ENCODE measurements at regions not wholly inside any gene's neighbourhood (a gene's known extent, or its start where the extent isn't known, plus 50 kb on each side); places are given as distances from the start of the nearest gene placed in this dataset.
"Not testable (repeated sequence)": the region's sequence is repeated elsewhere in the genome, so short reads cannot be mapped to it uniquely, and the experiment has no call there.

DNA sequence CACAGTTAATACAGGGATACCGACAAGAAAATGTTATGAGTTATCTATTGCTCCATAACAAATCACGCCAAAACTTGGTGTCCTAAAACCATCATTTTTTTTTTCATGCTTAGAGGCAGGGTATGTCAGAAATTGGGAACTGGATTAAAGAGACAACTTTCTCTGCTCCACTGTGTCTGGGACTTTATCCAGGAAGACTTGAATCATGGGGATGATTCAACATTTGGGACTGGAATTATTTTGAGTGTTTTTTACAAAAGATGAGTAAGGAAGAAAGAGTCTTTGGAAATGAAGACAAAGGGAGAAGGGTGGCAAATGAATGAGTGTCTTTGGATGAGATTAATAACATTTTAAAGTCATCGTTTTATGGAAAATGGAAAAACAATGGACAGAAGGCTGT, 1883.7 kb upstream of the C9orf72 start:
- DNase-seq, result no peak

DNA sequence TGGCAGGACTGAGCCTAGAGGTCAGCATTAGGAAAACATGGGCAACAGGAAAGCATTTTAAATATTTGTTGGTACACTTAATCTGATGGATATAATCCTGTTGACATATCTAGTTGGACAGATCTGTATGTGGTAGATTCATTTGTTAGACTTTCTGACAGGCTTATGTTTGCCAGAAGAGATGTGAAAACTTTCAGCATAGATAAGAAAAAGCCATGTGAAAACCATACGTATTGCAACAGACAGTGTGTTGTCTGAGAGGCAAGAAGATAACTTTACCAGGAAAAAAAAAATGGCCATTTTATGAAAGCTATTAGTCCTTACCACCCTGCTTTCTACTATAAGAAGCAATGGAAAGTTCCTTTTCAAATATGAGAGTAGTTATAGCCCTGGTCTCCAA, 1902.2 kb upstream of the C9orf72 start:
- DNase-seq, result no peak

DNA sequence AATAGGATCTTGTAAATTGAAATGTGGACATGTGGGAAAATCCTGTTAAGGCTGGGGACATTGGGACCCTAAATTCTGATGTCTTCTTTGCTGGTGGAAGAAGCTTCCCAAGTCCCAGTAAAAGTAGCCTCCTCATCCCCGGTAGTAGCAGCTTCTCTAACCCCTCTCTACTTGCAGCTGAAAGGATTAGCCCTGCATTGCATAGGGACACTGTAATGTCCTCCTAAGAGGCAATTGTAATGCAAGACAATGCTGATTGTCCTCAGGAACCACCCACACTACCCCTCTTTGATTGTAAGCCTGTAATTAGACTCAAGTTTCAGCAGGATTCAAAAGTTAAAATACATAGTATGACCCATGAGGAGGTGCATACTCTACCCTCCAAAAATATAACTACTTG, 1938.4 kb upstream of the C9orf72 start:
- no peak for DNase-seq

- DNase-seq, result no peak
These were observed 1941.1 kb upstream of the C9orf72 start for GRCh38 chr9:29514336-29514735.

DNA sequence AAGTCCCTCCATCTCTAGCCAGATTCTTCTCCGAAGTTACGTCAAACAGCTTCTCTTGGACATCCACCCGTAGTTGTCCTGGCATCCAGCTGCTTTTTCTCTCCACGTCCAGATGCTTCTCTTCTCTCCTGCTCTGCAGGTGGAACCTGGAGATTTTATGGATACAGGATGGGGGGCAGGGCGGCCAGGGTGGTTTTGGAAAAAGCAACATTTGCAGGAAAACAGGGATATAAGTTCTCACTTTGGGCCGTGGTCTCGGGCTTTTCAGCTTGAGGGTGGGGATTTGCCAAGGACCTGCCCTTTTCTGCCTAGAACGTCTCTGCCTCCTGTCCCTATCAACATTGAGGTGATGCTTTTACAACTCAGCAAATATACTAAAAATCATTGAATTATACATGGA, 1941.6 kb upstream of the C9orf72 start:
- DNase-seq, result no peak

DNA sequence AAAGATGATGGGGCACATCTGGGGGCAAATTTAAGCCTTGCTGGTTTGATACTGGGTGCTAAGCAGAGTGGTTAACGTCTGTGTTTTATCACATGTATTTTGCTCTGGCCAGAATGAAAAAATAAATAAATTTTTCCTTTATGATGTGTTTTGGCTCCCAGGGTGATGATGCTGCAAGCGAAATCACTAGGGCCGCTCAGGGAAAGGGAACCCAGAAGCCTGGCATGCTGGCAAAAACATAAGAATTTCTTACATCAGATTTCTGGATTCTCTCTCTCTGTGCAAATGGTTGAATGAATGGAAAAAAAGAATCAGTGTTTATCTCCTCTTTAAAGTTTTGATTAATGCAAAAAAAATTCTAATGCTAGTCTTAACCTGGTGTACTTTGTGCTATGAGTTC, 1975.2 kb upstream of the C9orf72 start:
- DNase-seq, result no peak

DNA sequence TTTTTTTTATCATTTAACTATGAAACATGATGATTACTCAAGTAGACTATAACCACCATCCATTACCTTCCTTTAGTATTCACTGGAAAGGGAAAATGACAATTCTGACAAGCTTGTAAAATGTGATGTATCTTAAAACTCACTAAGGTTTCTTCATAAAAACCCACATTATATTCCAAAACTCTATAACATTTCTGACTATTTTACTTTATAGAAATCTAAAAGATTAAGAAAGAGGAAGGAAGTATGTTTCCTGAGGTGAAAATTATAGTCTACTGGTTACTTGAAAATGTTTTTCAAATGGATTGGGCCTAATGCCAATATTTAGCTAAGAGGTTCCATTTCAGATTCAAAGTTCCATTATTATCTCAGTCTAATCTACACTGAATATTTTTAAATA, 1982.2 kb upstream of the C9orf72 start:
- no peak for DNase-seq

GRCh38 chr9:29556317-29556716, 1983.0 kb upstream of the C9orf72 start:
- DNase-seq, result no peak

DNA sequence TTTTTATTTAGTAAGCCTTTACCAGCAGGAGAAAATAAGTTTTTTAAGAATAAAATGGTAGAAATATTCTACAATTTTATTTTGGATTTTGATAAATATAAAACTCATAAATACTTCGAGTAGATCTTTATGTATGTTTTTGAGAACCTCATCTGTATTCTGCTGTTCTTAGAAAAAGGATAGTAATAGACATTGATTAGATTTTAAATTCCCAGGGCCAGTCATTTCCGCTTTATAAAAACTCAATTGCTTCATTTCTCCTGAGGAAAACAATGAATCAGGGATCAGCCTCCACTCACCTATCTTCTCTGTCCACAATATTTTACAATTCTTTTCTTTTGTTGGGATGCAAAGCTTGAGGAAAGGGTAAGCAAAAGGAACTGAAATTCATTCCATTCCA, 1983.5 kb upstream of the C9orf72 start:
- no peak for DNase-seq

DNA sequence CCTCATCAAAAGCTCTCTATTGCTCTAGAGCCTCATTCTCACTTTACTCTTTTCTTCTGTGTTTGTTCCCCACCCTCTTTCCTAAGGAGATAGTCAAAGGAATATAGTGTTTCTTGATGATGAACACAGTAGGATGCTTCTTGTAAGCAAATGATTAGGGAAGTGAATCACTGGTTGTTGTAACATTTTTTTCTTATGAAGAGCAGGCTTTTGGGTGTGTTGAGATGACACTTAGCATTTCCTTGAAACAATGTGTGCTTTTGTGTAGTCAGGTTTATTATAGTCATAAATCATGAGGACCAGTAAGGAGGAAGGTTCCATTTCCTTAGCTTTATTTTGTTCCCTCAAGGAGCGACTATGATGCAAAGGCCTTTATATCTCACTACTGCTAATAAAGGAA, 1991.3 kb upstream of the C9orf72 start:
- DNase-seq, result no peak

GRCh38 chr9:29575219-29575618, 2001.9 kb upstream of the C9orf72 start:
- DNase-seq, result no peak

DNA sequence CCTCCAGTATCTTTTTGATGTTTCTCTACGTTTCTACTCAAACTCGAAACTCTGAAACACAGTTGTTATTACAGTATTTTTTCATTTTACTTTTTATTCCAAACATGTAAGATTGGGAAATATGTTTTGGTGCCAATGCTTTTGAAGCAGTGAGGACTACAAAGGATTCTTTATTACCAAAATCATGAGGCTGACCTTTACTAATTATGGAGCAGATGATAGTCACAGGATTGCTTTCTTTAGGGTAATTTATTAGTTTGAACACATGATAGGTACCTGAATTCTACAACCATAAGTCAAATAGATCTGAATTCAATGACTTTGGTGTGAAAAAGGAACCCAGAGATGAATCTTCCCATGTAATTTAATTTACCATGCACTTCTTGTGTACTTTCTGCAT, 2015.1 kb upstream of the C9orf72 start:
- no peak for DNase-seq

DNA sequence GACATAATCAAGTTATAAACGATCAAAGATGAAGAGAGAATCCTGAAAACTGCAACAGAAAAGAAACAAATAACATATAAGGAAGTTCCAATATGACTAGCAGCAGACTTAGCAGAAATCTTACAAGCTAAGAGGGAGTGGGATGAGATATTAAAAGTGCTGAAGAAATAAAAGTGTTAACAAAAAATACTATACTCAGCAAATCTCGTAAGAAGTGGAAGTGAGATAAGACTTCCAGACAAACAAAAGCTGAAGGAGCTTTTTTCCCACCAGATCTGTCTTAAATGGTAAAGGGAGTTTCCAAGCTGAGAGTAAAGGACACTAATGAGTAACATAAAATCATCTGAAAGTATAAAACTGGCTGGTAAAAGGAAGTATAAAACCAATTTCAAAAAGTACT, 2036.0 kb upstream of the C9orf72 start:
- no peak for DNase-seq

DNA sequence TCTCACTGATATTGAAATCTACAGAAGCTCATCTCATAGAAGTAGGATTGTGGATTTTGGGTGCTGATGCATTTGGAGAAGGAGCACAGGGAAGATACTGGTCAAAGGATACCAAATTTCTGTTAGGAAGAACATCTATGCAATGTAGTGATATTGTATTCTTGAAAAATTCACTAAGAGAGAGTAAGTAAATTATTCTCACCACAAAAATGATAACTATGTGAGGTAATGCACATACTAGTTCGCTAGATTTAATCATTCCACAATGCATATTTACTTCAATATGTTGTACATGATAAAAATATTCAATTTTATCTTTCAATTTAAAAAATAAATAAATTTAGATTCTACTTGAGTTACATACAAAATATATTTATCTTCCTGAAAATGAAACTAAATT, 2040.5 kb upstream of the C9orf72 start:
- DNase-seq, result no peak

DNA sequence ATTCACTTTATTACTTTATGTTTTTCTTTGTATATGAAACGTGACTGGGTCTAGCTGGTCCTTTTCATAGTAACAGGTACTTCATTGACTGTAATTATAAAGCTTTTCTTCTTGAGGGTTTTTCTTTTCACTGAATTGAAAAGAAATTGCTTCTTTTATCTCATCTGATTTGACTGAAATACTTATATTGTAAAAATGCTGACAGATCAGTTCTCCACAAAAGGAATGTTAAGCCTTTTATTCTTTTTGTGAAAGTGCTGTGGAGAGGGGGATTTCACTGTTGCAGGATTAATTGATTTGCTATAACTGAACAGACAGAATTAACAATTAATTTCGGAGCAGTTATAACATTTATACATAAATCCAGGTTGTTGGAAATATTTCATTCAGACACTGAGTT, 2043.6 kb upstream of the C9orf72 start:
- DNase-seq, result no peak

DNA sequence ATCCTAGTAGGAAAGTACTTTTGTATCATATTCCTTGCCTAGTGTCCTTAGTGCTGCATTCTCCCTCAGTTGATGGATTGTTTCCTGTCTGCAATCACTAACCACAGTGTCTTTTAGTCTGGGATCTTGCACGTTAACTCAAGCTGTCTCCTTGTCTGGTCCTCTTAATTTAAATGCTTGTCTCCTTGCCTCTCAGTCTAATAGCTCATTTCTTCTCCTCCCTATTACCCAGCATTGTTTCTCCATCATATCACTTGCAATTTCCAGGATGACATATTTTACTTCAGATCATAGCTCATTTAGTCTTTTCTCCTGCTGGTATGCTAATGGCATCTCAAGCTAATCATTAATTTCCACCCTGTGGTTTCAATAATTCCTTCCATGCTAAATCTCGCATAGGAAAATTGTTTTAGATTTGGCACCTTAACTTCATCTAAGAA, 2052.0 kb upstream of the C9orf72 start:
- no peak for DNase-seq

DNA sequence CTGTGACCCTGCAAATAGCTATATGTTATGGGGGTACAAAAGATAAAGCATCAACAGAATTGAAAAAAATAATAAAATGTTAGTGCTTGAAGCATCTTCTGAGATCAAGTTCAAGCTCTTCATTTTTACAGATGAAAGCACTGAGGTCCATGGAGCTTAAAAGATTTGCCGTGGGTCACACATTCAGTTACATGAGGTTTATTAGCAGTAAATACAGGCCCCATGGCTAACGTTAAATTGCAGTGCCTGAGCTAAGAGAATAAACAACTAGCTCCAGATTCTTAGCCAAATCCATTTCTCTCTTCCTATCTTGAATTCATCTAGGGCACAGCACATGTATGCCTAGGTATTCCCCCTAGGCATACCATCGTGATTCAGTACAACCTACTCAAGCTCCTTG, 2052.7 kb upstream of the C9orf72 start:
- no peak for DNase-seq

DNA sequence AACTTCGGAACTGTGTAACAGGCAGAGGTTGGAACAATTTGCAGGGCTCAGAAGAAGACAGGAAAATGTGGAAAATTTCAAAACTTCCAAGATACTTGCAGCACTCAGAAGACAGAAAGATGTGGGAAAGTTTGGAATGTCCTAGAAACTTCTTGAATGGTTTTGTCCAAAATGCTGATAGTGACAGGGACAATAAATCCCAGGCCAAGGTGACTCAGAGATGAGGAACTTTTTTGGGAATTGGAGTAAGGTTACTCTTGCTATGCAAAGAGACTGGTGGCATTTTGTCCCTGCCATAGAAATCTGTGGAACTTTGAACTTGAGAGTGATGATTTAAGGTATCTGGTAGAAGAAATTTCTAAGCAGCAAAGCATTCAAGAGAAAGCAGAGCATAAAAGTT, 2055.6 kb upstream of the C9orf72 start:
- not testable (repeated sequence) for DNase-seq

GRCh38 chr9:29637471-29638237, 2064.4 kb upstream of the C9orf72 start:
- no peak for DNase-seq

- DNase-seq, result no peak
These were observed 2067.2 kb upstream of the C9orf72 start for GRCh38 chr9:29640507-29640906.

GRCh38 chr9:29644514-29644913, 2071.2 kb upstream of the C9orf72 start:
- DNase-seq, result no peak

- no peak for DNase-seq
These were observed 2074.2 kb upstream of the C9orf72 start for GRCh38 chr9:29647451-29647850.

GRCh38 chr9:29648132-29648531, 2074.9 kb upstream of the C9orf72 start:
- no peak for DNase-seq

- DNase-seq, result no peak
These were observed 2075.3 kb upstream of the C9orf72 start for GRCh38 chr9:29648601-29649000.

All from T-helper 9 cell (primary cell).